Kasumi-1 (cell line): ENCODE measurements at regions not wholly inside any gene's neighbourhood (a gene's known extent, or its start where the extent isn't known, plus 50 kb on each side); places are given as distances from the start of the nearest gene placed in this dataset.
A peak's percentile ranks its signal among the peaks of the same experiment; 100 is the strongest.

Experiments used
- DNase-seq, 2 experiments: peaks; one replicate each; lab custom pipeline; 2025; lab: John Stamatoyannopoulos, UW

GRCh38 chr15:69713726-69714559 lies 261.3 kb downstream of the RPLP1 start:
- DNase-seq, result no peak

GRCh38 chr15:69715210-69715609 lies 262.6 kb downstream of the RPLP1 start:
- no peak for DNase-seq

DNA sequence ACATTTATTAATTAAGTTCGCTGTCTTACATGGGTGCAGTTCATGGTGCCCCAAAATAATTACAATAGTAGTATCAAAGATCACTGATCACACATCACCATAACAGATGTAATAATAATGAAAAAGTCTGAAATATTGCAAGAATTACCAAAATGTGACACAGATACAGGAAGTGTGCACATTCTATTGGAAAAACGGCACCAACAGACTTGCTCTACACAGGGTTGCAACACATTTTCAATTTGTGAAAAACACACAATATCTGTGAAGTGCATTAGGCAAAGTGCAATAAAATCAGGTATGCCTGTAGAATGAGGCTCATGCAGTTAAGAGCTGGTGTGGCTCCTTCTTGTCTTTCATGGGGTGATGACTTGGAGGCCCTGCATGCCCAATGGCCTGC lies 265.8 kb downstream of the RPLP1 start:
- DNase-seq, result no peak

DNA sequence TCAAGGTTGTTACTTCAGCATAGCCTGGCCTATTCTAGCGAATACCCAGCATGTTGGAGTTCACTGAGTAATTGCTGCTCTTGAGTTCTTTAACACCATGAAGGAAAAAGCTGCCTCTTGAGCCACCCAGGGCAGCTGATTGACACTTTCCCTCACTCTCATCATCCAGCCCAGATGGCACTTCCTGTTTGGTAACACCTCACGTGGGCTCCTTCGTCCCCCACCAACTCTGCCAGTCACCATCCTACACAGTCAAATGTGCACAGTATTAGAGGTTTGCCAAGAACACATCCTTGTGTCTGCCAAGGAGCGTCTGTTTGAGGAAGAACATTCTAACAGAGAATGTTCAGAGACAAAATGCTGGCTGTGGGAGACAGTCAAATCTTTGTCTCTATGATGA lies 266.3 kb downstream of the RPLP1 start:
- peak; percentile 56 to 70 for DNase-seq

- peak; percentile 34 to 45 for DNase-seq
These were observed 267.1 kb downstream of the RPLP1 start for GRCh38 chr15:69719527-69720240.

DNA sequence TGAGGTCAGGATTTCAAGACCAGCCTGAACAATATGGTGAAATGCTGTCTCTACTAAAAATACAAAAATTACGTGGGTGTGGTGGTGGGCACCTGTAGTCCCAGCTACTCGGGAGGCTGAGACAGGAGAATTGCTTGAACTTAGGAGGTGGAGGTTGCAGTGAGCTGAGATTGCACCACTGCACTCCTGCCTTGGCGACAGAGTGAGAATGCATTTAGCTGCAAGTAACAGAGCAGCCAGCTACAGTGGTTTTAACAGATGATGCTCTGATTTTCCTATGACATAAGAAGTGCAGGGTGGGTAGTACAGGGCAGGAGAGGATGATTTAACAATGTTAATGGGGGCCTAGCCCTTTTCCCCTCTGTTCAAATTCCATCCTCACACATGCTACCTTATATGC lies 267.9 kb downstream of the RPLP1 start:
- peak in 1 of 2 experiments; percentile 5 for DNase-seq

DNA sequence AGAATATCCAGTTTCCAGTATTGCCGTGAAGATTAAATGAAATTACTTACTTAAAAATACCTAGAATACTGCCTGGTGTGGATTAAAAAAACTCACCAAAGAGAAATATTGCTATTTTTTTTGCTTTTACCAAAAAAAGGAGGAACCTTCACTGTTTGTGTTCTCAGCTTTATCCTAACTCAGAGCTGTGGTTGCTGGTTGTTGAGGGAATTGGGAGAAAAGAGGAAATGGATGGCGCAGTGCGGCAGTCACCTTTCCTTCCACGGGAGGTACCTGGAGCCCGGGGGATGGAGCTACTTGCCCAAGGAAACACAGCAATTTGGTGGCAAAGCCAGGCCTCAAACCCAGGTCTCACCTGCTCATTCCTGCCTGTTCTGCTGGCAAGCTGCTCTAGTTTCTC lies 270.3 kb downstream of the RPLP1 start:
- DNase-seq, result no peak

DNA sequence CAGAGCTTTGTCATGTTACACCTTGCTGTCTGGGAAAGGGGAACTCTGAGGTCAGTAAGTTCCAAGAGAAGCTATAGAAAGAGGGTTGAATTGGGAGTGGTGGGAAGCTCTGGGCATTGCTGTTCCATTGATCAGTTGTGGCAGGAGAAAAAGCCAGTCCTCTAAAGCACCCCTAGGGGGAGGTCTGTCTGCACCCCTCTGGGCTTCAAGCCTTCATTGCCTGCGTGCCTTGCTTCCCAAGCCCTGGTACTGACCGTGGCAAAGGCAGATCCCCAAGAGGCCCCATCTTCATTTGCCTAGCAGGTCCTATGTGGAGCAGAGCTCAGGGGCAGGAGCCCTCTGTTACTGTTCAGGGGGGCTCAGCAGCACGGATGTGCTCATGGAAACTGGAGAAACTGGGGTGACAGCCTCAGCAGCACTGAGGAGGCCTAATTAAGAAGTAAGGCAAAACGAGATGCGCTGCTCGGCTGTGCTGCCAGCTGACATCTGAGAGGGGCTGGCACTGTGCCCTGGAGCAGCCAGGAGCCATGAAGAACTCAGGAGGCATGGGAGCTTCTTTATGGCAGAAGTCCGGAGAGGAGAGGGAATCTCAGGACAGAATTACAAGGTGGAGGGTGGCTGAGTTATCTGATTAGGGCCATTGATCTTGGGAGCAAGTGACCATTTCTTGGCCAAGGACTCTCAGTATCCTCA lies 270.9 kb downstream of the RPLP1 start:
- no peak for DNase-seq

DNA sequence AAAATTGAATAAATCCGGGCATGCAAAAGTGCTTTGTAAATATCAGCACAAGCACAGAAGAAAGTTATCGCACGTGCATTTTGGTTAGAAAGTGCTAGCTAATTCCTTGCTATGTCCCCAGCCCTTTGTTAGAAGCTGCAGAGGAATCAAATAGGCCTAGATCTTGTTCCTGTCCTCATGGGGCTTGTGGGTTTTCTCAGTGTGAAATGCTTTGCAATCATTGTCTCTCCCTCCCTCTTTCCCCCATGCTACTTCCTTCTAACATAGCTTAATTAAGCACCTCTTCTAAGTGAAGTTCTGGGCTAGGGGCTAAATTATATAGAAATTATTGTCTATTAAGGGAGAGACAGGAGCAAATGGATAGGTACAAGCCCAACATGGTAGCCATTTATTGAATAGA lies 271.7 kb downstream of the RPLP1 start:
- DNase-seq, result peak in 1 of 2 experiments; percentile 5

GRCh38 chr15:69725275-69725674 lies 272.7 kb downstream of the RPLP1 start:
- DNase-seq, result no peak

GRCh38 chr15:69725957-69726356 lies 273.3 kb downstream of the RPLP1 start:
- peak; percentile 74 to 78 for DNase-seq

DNA sequence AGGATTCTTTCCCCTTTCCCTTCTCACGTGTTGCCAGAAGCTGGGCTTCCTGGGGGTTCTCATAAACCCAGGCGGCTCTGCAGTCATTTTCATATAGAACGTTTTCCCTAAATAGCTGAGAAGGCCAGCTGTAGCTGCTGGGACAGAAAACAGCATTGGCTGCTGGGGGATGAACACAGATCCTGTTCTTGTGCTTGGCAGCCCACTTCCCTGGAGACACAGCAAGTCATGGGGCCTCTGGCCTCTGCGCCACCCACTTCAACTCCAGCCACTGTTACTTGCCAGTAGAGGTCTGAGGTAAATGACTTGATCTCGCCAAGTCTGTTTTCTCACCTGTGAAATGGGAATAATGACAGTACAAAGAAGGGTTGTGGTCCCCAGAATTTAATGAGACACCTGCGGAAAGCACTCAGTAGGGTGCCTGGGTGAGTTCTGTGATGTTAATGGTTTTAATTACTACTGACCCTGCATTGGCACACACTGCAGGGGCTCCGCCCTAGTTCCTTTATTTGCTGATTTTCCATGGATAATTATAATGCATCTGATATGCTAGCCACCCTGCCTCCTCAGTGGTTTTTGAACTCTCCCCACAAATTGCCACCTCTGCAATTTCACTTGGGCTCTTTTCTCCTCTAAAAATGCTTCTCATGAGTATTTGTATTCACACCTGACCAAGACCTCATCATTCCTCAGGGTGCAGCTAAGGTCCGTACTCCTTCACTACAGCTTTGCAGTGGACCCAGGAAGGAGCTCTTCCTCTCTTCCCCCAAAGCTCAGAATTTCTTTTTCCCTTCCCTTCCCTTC lies 274.7 kb downstream of the RPLP1 start:
- DNase-seq, result no peak

- peak; percentile 8 to 30 for DNase-seq
These were observed 276.6 kb downstream of the RPLP1 start for GRCh38 chr15:69729167-69729748.

- no peak for DNase-seq
These were observed 277.9 kb downstream of the RPLP1 start for GRCh38 chr15:69730281-69731080.

- DNase-seq, result no peak
These were observed 278.4 kb downstream of the RPLP1 start for GRCh38 chr15:69731081-69731330.

DNA sequence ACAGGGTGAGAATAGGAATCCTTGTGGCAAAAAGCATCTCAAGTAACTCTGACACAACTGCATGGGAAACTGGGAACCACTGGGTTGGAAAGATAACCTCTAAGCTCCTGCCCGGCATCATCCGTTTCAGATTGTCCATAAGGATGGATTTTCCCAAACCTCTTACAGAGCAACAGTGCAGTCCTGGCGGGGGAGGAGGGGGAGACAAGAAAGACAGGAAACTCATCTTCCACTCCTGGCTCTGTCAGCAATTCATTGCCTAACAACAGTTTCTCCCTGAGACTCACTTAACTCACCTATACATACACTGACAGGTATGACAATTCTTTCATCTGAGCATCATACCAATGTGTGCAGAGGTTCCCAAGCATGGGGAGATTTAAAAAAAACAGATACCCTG lies 279.0 kb downstream of the RPLP1 start:
- no peak for DNase-seq

DNA sequence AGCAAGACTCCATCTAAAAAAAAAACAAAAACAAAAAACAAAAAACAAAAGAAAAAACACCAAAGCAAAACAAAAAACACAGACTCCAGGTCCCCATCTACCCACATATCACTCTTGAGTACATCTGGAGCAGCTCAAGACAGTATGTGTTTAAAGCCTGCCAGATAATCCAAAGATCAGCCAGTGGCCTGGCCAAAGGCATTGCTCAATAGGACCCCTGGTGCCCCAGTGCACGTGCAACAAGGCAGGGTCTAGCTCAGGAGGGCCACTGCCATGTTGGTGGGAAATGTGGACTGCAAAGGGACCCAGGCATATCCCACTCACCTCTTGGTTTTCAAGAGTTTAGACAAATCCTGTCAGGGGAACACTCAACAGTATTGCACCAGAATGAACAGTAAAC lies 279.5 kb downstream of the RPLP1 start:
- no peak for DNase-seq

DNA sequence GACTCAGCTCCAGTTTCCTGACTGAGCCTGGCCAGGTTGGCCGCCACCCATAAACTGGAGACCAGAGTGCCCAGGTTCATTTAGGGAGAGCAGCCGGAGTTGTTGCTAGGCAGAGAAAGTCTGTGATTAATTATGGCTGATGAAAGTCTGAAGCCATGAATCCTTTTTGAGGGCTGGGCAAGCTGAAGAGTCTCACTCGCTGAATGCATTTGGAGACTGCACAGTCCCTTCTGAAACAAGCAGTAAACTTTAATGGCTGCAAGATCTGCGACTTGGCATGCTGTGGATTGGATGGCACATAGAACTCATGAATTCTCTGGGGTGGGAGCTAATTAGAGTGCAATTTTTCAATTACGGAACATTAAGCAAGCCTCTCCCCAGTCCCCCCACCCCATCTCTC lies 282.1 kb downstream of the RPLP1 start:
- DNase-seq, result no peak

DNA sequence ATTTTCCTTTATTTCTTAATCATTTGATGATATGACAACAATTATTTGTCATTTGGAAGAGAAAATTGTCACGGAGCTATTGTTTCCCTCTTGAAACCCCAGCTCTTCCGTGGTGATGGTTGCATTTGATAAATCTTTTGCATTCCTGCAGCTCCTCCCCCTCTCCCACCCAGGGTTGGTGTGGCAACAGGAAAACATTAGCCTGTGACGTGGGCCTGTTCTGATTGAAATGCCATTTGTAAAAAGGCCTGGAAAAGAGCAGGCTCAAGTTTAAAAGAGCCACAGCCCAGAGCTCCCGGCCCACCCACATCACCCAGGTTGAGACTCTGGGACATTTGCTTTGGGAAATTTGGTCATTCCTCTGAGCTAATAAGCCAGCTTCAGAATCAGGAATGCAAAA lies 282.5 kb downstream of the RPLP1 start:
- no peak for DNase-seq

DNA sequence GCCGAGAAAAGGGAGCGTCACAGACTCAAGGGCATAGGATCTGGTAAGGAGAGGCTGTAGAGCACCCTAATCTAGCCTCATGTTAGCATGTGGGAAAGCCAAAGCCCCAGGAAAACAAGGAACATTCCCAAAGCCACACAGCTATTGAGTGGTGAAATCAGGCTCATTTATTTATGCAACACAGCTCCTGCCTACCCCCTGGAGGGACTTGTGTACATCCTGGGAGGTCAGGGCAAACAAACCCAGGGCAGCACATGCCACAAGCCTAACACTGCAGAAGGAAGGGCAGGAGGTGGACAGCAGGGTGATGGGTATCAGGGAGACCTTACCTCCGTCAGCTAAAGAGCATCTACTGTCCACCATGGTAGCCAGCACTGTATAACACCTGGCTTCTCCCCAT lies 283.5 kb downstream of the RPLP1 start:
- DNase-seq, result no peak

DNA sequence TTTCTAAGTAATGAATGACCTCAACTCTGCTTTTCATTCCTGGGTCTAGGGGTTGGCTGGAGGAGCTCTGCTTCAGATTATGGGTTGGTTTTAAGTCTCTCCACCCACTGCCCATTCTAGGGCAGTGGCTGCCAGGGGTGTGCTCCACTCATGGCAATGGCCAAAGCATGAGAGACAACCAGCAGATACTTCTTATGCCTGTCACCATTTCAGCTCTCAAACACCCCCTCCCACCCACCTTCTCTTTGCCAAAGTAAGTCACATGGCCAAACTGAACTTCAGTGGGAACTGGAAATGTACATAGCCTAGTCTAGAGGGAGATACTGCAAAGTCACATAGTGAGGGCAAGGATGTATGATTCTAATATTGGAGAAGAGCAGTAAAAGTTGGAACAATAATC lies 285.3 kb downstream of the RPLP1 start:
- DNase-seq, result no peak
